Activated naive CD4-positive, alpha-beta T cell treated with anti-CD3 and anti-CD28 coated beads for 36 hours (primary cell): ENCODE measurements at regions not wholly inside any gene's neighbourhood (a gene's known extent, or its start where the extent isn't known, plus 50 kb on each side); places are given as distances from the start of the nearest gene placed in this dataset.

Experiments
- CTCF ChIA-PET: fragments of 350-600 bp; sonication (Branson Sonifier 250); formaldehyde crosslinking; loops from one replicate; lab custom pipeline; 2021; ENCODE audit warnings: antibody characterized with exemption; lab: Charles Lee
- DNase-seq: peaks from one replicate; pipeline ENCODE4 v3.0.0-alpha.2; 2020
- H3K27ac Mint-ChIP-seq: one replicate; pipeline ENCODE4 v1.8.0; 2021; ENCODE audit warnings: mild to moderate bottlenecking, mixed read lengths
- H3K27me3 Mint-ChIP-seq: one replicate; pipeline ENCODE4 v1.8.0; 2021; ENCODE audit warnings: low read depth, mixed read lengths
- H3K36me3 Mint-ChIP-seq: one replicate; pipeline ENCODE4 v1.8.0; 2021; ENCODE audit warnings: low read depth, mixed read lengths
- H3K4me1 Mint-ChIP-seq: one replicate; pipeline ENCODE4 v1.8.0; 2021; ENCODE audit warnings: low read depth, mixed read lengths
- H3K4me3 Mint-ChIP-seq: one replicate; pipeline ENCODE4 v1.8.0; 2021; ENCODE audit warnings: mild to moderate bottlenecking, moderate library complexity, mixed read lengths
- H3K9me3 Mint-ChIP-seq: one replicate; pipeline ENCODE4 v1.8.0; 2021; ENCODE audit warnings: mixed read lengths
- intact Hi-C: fragments of 100-400 bp; cut with micrococcal nuclease; formaldehyde crosslinking; loops from one replicate; pipeline ENCODE4 v1.15.1; 2023

DNA sequence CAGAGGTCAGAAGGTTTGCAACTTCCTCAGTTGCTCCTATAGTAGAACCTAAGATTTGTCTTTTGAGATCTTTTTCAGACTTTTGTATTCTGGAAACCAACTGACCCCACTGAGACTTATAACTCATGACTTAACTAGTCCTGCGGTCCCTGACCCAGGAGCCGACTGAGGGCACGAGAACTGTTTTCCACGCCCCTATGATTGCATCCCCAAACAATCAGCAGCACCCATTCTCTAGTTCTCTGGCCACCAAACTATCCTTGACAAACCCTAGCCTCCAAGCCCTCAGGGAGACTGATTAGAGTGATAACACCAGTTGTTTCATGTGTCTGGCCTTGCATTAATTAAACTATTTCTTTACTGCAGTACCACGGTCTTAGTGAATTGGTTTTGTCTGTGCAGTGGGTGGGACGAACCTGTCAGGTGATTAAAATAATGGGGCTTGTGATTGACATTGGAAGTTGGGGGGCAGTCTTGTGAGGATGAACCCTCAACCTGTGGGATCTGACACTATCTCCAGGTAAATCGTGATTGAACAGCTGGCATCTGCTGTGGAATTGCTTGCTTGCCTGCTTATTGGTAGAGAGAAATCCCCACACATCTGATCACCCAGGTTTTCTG lies 95.7 kb downstream of the B3GNT2 start:
- H3K36me3 Mint-ChIP-seq = no peaks in the 10 kb centered on the region
- H3K9me3 Mint-ChIP-seq = peaks cover 2% of the 10 kb centered on the region
- no peaks in the 10 kb centered on the region for H3K27me3 Mint-ChIP-seq
- DNase-seq = no peak
- H3K27ac Mint-ChIP-seq = no peak overlapping the region
- H3K4me1 Mint-ChIP-seq = peaks cover 4% of the 10 kb centered on the region
- CTCF ChIA-PET = no interaction called here
- intact Hi-C loops = no loop called here
- no peak overlapping the region for H3K4me3 Mint-ChIP-seq

DNA sequence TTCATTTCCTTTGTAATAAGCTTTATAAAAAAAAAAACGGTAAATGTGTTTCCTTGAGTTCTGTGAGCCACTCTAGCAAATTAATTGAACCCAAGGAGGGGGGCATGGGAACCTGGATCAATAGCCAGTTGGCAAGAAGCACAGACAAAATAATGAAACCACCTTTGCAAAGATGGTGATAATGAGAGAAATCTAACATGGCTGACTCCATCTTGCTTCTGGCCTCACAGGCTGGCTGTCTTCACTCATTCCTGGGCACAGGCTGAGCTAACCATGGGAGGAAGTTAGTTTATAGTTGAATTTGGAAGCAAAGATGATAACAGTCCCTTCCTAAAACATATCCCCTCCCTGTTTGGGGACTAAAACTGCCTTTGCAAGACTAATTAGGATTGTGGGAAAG lies 95.1 kb downstream of the B3GNT2 start:
- no peaks in the 10 kb centered on the region for H3K27me3 Mint-ChIP-seq
- no peaks in the 10 kb centered on the region for H3K36me3 Mint-ChIP-seq
- intact Hi-C loops = no loop called here
- H3K4me1 Mint-ChIP-seq = peaks cover 4% of the 10 kb centered on the region
- no peak overlapping the region for H3K27ac Mint-ChIP-seq
- DNase-seq = no peak
- H3K4me3 Mint-ChIP-seq = no peak overlapping the region
- peaks cover 2% of the 10 kb centered on the region for H3K9me3 Mint-ChIP-seq
- CTCF ChIA-PET = no interaction called here

DNA sequence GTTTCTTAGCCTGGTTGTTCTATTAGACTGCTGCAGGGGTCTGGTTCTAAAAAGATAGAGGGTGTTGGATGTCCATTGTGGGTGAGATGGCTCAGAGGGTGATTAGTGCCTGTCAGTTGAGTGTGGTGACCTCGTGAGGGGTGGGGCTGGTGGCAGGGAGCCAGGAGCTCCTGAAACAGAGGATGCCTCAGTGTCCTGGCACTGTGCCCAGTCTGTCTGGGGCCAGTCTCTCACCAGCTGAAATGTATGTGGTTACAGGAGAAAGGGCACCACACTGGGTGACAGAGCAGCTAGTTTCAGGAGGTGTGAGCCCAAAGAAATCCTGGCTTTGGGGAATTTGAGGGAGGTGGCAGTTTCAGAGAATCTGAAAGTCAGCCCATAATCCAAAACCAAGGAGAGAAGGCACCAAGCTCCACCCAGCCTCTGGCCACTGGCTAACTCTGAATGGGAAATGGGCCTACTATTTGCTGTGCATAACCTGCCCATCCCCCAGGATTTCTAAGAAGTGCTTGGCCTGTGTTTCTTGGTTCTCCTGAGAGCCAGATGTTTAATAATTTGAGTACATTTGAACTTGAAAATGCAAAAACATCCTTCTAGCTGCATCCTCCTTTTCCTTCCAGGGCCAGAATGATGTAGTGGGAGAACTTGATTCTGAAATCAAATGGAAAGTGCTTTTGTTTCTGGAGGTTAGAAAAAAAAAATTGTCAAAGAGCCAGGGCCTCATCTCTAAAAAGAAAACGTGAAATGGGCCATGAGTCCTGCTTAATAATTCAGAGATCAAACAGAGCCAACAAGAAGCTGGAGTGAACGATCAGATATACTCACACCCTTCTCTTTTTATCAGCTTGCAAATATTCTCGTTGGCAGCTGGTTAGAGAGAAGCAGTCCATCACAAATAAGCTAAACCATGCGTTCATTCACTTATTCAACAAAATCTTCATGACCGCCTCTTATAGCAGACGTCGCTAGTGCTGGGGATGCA lies 92.3 kb downstream of the B3GNT2 start:
- CTCF ChIA-PET = interaction anchor here (0.7 to 1.3 kb wide), 2 partner anchors 18 to 97 kb away, joined by 3 read pairs; no protein-coding TSS in a partner anchor
- Mint-ChIP-seq H3K9me3 (peaks cover 8% of the 10 kb centered on the region), H3K36me3 (peaks cover 1% of the 10 kb centered on the region), H3K27me3 (no peaks in the 10 kb centered on the region), H3K4me3 (no peak overlapping the region), H3K27ac (no peak overlapping the region), H3K4me1 (peaks cover 4% of the 10 kb centered on the region)
- intact Hi-C loops = no loop called here
- DNase-seq = peak; percentile 53

DNA sequence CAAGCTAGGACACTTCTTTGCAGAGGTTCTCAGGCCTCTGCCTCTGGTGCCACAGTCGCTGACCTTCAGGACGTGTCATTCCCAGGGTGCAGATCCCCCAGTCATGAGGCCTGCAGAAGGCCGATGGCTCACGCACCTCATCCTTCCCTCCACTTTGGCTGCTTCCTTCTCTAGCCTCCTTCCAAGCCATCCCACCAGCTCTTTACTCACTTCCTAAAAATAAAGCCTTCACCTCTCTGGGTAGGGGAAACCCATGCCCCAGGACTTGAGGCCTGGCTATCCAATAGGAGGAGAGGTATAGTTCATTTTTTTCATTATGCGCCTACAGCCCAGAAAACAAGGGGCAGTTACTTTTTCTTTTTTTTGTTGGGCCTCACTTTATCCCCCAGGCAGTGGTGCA lies 91.4 kb downstream of the B3GNT2 start:
- DNase-seq = no peak
- CTCF ChIA-PET = interaction anchor here (1.3 kb wide), 1 partner anchor 18 kb away, joined by 3 read pairs; no protein-coding TSS in a partner anchor
- Mint-ChIP-seq H3K27me3 (no peaks in the 10 kb centered on the region), H3K9me3 (peaks cover 8% of the 10 kb centered on the region), H3K36me3 (peaks cover 1% of the 10 kb centered on the region), H3K4me1 (peaks cover 4% of the 10 kb centered on the region), H3K27ac (no peak overlapping the region), H3K4me3 (no peak overlapping the region)
- intact Hi-C loops = no loop called here

DNA sequence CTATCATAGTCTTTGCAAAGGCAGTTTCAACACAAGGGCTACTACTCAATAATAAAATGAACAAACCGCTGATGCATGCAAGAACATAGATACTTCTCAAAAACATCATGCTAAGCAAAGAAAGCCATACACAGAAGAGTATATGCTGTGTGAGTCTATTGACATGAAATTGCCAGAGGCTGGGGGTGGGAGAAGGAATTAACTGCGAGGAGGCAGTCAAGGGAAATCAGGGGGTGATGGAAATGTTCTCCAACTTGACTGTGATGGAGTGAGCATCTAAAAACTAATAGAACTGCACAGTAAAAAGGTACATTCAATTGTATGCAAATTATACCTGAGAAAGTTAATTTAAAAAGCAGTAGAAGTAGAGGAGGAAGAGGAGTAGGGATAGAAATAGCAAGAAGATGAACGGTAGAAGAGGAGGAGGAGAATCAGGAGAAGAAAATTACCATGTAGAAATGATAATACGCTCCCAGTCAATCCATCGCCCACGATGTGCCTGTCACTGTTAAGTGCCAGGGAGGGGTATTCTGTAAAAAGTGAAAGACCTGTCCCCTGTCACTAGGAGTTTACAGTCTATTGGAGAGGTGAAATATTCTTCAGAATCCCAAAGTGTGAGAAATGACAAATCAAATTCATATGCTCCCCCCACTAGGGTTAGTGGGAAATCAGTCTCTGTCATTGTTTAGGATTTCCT lies 90.3 kb downstream of the B3GNT2 start:
- intact Hi-C loops = no loop called here
- no peak overlapping the region for H3K4me3 Mint-ChIP-seq
- peaks cover 8% of the 10 kb centered on the region for H3K9me3 Mint-ChIP-seq
- peaks cover 1% of the 10 kb centered on the region for H3K36me3 Mint-ChIP-seq
- no peak for DNase-seq
- peaks cover 4% of the 10 kb centered on the region for H3K4me1 Mint-ChIP-seq
- no peak overlapping the region for H3K27ac Mint-ChIP-seq
- H3K27me3 Mint-ChIP-seq = no peaks in the 10 kb centered on the region
- CTCF ChIA-PET = no interaction called here

DNA sequence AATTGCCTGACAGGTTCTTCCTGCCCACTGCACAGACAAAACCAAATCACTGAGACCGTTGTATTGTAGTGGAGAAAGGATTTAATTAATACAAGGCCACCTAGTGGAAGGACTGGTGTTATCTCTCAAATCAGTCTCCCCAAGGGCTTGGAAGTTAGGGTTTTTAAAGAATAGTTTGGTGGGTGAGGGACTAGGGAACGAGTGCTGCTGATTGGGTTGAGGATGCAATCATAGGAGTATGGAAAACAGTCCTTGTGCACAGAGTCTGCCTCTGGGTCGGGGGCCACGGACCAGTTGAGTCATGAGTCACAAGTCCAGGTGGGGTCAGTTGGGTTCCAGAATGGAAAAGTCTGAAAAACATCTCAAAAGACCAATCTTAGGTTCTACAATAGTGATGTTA lies 89.1 kb downstream of the B3GNT2 start:
- no peak for DNase-seq
- intact Hi-C loops = no loop called here
- H3K4me1 Mint-ChIP-seq = peaks cover 4% of the 10 kb centered on the region
- no peaks in the 10 kb centered on the region for H3K27me3 Mint-ChIP-seq
- H3K4me3 Mint-ChIP-seq = no peak overlapping the region
- no peak overlapping the region for H3K27ac Mint-ChIP-seq
- H3K9me3 Mint-ChIP-seq = peaks cover 8% of the 10 kb centered on the region
- H3K36me3 Mint-ChIP-seq = peaks cover 1% of the 10 kb centered on the region
- CTCF ChIA-PET = no interaction called here

DNA sequence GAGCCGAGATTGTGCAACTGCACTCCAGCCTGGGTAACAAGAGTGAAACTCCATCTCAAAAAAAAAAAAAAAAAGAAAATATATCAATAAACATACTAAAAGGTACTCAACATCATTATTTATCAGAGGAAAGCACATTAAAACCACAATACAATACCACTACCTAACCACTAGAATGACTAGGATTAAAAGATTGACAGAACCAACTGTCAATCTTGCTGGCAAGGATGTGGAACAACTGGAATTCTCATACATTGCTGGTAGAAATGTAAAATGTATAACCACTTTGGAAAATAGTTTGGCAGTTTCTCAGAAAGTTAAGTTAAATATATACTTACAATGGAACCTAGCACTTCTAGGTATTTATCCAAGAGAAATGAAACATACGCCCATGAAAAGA lies 88.6 kb downstream of the B3GNT2 start:
- Mint-ChIP-seq H3K4me3 (no peak overlapping the region), H3K9me3 (peaks cover 8% of the 10 kb centered on the region), H3K27ac (no peak overlapping the region), H3K27me3 (no peaks in the 10 kb centered on the region), H3K4me1 (peaks cover 4% of the 10 kb centered on the region), H3K36me3 (peaks cover 1% of the 10 kb centered on the region)
- intact Hi-C loops = no loop called here
- no peak for DNase-seq
- CTCF ChIA-PET = no interaction called here

DNA sequence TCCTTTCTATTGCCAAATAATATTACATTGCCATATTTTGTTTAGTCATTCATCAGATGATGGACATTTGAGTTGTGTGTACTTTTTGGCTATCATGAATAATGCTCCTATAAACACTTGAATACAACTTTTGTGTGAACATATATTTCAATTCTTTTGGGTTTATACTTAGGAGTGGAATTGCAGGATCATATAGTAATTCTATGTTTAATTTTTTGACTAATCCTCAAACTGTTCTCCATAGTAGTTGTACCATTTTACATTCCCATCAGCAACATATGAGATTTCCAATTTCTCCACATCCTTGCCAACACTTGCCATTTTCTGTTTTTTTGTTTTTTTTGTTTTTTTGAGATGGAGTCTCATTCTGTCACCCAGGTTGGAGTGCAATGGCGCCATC lies 87.2 kb downstream of the B3GNT2 start:
- Mint-ChIP-seq H3K27me3 (no peaks in the 10 kb centered on the region), H3K4me1 (peaks cover 4% of the 10 kb centered on the region), H3K27ac (no peak overlapping the region), H3K36me3 (peaks cover 4% of the 10 kb centered on the region), H3K9me3 (peaks cover 17% of the 10 kb centered on the region), H3K4me3 (no peak overlapping the region)
- intact Hi-C loops = no loop called here
- CTCF ChIA-PET = no interaction called here
- DNase-seq = no peak

DNA sequence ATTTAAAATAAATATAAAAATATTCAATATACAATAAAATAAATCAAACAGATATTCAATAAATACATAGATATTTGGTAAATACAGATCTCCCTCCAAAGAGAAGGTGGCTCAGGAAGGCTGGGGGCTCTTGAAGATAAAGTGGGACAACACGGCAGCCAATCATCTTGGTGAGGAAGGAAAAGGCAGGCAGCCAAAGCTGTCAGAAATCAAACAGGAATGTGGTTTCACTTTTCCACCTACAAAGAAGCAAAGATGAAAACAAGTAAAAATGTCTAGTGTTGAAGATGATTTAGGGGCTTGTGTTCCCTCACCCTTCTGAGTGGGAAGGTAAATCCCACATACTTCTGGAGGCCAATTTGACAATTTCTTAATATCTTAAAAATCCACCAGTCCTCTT lies 85.7 kb downstream of the B3GNT2 start:
- peaks cover 26% of the 10 kb centered on the region for H3K9me3 Mint-ChIP-seq
- CTCF ChIA-PET = no interaction called here
- intact Hi-C loops = no loop called here
- no peak overlapping the region for H3K4me3 Mint-ChIP-seq
- H3K27me3 Mint-ChIP-seq = no peaks in the 10 kb centered on the region
- H3K27ac Mint-ChIP-seq = no peak overlapping the region
- H3K36me3 Mint-ChIP-seq = peaks cover 10% of the 10 kb centered on the region
- no peak for DNase-seq
- no peaks in the 10 kb centered on the region for H3K4me1 Mint-ChIP-seq

DNA sequence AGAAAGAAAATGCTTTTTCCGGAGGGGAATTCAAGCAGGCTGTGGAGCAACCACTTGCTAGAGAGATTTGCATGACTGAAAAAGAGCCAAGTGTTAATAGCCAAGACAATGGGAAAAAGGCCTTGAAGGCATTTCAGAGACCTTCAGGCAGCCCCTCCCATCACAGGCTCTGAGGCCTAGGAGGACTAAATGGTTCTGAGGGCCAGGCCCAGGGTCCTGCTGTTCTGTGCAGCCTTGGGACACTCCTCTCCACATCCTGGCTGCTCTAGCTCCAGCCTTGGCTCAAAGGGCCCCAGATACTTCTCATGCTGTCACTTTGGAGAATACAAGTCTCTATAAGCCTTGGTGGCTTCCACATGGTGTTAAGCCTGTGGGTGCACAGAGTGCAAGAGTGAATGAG lies 81.8 kb downstream of the B3GNT2 start:
- Mint-ChIP-seq H3K27me3 (no peaks in the 10 kb centered on the region), H3K36me3 (peaks cover 9% of the 10 kb centered on the region), H3K9me3 (peaks cover 24% of the 10 kb centered on the region), H3K27ac (no peak overlapping the region), H3K4me1 (no peaks in the 10 kb centered on the region), H3K4me3 (no peak overlapping the region)
- CTCF ChIA-PET = no interaction called here
- DNase-seq = no peak
- intact Hi-C loops = no loop called here
